ENCODE measurements at regions not wholly inside any gene's neighbourhood (a gene's known extent, or its start where the extent isn't known, plus 50 kb on each side); places are given as distances from the start of the nearest gene placed in this dataset.

GRCh38 chr9:107721705-107722245, 232.2 kb upstream of the KLF4 start:
- no peak for DNase-seq

DNA sequence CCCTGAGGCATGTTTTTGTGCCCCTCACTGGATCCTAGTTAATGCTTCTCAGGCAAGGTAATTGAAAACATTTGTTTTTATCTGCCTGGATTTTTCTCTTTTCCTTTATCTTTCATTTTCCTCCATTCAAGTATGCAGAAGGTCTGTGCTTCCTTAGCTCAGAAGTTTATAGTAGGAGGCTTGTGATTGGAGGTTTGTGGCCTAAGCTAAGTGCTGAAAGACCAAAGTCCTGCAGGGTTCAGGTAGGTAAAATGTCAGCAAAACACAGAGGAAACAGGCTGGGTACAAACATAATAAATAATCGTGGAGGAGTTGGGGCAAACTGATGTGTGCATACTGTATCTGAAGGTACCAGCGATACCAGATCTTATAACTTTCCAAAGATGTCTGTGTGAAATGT, 230.9 kb upstream of the KLF4 start:
- no peak for DNase-seq

- DNase-seq, result no peak
These were observed 228.2 kb upstream of the KLF4 start for GRCh38 chr9:107717529-107718314.

DNA sequence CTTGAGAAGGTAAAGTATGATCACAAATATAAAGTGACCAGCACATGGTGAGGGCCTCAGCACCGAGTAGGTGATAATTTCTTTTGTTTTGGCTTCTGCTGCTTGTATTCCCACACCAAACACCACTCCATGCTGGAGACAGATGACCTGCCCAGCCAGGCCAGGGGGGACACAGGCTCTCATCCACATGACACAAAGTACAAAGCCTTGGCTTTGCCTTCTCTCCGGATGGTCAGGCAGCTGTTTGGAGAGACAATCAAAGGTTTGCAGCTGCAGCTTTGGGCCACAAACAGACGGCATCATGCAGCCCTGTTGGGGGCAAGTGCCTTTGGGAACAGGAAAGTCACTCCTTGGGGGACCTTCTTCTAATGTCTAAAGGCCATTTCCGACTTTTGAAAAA, 226.2 kb upstream of the KLF4 start:
- DNase-seq, result no peak

DNA sequence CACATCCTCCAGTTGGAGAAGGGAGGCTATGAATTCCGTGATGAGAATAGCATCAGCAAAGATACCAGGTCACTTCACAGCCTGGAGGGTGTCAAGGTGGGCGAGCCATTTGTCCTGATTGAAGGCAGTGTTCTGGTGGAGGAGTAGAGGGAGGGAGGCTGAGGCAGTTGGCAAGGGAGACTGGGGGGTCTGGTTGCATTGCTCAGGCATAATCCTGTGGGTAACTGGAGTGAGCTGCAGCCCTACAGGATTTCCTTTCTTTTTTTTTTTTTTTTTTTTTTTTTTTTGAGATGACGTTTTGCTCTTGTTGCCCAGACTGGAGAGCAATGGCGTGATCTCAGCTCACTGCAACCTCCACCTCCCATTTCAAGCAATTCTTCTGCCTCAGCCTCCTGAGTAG, 223.9 kb upstream of the KLF4 start:
- no peak for DNase-seq

- no peak for DNase-seq
These were observed 222.8 kb upstream of the KLF4 start for GRCh38 chr9:107712390-107712789.

GRCh38 chr9:107711542-107711941, 222.0 kb upstream of the KLF4 start:
- peak; percentile 30 for DNase-seq

DNA sequence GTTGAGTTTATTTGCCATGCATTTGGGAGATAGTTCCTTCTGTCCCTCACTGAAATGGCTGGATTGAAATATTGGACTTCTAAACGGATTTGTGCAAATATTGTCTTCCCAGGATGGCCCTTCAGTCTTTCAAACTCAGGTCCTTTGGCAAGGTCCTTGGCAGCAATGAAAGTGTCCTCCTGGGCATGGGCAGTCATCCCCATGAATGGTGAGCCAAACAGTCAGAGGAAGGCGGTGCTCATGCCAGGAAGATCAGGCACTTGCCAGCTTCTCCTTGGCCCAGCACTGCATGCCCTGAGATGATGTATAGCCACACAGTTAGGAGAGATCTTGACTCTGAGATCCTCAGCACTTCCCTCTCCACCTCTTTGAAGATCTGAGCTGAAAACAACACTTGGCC, 221.4 kb upstream of the KLF4 start:
- DNase-seq, result no peak

GRCh38 chr9:107710546-107710945, 221.0 kb upstream of the KLF4 start:
- DNase-seq, result no peak

DNA sequence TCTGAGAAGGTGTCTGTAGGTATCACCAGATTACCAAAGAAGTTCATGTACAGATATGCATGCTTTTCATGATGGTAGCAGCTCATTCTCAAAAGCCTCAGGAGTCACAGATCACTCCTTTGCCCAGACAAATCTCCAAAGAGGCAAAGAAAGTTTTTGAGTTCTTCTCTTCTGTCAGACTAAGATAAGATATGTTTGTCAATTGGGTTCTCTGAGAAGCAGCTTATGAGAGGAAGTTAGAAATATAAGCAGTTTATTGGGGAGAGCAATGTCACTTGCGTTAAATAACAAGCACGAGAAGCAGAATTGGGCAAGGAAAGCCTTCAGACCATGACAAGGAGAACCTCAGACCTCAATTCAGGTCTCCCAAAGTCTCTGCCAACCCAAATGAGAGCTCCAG, 219.2 kb upstream of the KLF4 start:
- DNase-seq, result no peak

- no peak for DNase-seq
These were observed 218.4 kb upstream of the KLF4 start for GRCh38 chr9:107707915-107708441.

DNA sequence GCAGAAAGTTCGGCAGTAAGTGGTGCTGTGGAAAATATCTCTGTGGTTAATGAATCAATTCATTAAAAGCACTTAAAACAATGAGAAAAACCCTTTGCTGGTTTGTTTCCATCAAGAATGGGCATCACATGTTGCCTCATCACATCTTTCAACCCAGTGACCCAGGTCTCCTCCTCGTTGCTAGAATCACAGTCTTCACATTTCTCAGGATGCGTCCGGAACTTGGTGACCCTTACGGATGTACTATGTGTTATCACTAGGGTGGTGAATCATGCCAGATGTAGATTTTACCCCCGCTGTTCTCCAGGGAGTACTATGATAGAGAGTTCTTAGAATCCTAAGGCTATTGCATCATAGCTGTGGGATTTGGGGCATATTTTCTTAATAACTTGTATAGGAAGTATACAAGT, 217.9 kb upstream of the KLF4 start:
- no peak for DNase-seq

DNA sequence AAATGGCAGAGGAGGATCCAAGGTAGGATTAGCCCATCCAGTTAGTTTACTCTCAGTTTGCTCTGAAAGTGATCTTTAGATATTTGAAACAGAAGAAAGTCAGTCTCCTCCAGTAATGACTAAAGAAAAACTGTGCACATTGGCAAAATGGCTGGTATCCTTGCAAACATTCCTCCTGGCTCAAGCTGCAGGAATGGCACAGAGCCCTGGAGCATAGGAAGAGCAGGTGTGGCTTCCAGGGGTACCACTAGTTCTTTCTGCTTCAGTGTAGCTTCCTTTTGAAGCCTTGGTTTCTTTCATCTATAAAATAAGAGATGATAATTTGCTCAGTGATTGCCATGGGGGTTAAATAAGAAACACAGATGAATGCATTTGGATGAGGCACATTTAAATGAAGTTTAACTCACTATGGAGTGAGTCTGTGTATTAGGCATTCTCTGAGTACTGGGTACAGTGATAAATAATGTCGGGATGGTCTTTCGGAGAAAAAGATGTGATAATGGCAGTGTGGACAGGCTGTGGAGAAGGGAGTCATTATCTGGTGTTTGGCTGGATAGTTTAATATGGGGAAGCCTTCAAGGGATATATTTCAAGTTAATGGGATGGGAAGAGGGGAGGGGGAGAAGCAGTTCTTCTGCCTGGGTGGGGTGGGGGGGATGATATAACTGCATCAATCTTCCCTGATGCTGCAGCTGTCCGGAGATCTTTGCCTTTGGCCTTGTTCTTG, 217.3 kb upstream of the KLF4 start:
- no peak for DNase-seq

GRCh38 chr9:107705521-107705920, 216.0 kb upstream of the KLF4 start:
- no peak for DNase-seq

- DNase-seq, result no peak
These were observed 215.2 kb upstream of the KLF4 start for GRCh38 chr9:107704774-107705173.

- DNase-seq, result no peak
These were observed 214.1 kb upstream of the KLF4 start for GRCh38 chr9:107703651-107704050.

DNA sequence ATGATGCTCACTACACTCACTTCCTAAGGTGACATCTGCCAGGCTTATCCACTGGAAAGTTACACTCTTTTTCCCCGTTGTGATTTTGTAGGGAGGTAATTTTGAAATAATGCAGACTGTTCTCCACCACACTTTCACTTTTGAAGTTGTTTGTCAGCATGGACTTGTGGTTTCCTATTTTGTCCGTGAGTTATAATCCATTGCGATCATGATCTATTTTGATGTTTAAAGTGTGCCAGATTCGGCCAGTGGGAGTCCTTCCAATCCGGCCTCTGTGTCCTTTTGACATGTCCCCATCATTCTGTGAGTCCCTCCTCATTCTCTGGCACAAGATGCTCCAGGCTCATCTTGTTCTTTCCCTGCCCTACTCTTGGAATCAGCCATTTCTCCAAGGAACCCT, 211.3 kb upstream of the KLF4 start:
- no peak for DNase-seq

DNA sequence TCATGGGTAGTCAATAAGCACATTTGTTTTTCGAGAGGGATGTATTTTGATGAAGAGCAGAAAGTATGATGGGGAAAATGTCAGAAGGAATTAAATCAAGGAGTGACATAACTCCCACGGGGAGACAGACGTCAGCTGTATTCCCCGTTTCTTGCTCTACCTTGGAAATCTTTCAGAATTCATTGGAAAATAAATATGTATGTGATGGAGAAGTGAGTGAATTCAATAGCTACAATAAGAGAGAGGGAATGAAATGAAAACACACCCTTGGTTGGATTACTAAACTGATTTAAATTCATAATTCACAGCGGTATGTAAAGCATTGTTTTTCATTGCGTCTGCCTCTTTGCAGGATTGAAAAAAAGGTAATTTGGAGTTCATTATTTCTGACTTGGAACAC, 209.7 kb upstream of the KLF4 start:
- DNase-seq, result no peak

DNA sequence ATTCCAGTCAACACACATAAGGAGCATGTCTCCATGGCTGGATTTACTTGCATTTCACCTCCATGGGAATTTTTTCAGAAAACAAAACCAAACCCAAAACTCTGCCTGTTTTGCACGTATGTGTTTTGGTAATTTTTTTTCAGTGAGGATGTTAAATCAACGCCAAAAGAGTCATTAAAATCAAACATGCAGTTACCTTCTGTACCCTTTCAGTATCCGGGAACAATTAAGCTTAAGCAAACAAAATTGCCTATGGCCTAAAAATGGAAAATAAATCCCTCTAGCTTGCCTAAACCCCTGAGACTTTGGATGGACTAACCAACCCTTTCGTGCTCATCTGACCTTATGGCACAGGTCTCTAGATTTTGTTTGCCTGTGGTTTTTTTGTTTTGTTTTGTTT, 209.2 kb upstream of the KLF4 start:
- no peak for DNase-seq

DNA sequence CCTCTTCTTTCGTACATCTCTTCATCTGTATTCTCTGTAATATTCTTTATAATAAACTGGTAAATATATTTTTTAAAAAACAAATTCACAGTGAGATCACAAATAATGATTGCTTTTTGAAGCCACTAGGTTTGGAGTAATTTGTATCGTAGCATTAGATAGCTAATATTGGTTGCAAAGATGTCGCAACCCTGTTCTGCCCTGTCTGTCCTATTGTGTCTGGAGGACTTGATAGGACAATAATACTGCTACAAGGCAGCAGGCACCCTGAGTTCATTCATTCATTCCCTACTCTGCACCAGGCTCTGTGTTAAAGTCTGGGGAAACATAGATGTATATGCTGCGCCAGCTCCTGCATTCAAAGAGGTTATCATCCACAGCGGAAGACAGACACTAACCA, 206.7 kb upstream of the KLF4 start:
- DNase-seq, result no peak

DNA sequence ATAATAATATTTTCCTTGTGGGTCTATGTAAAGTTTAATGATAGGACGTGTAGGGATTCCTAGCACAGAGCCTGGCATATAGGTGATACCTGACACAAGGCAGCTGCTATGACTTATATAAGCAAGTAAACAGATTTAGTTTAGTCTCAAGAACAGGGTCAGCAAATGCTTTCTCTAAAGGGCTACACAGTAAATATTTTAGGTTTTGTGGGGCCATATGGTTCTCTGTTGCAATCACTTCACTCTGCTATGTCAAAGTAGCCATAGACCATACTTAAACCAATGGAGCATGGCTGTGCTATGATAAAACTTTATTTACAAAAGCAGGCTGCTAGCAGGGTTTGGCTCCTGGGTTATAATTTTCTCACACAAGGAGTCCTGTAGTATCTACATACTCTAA, 204.8 kb upstream of the KLF4 start:
- no peak for DNase-seq

DNA sequence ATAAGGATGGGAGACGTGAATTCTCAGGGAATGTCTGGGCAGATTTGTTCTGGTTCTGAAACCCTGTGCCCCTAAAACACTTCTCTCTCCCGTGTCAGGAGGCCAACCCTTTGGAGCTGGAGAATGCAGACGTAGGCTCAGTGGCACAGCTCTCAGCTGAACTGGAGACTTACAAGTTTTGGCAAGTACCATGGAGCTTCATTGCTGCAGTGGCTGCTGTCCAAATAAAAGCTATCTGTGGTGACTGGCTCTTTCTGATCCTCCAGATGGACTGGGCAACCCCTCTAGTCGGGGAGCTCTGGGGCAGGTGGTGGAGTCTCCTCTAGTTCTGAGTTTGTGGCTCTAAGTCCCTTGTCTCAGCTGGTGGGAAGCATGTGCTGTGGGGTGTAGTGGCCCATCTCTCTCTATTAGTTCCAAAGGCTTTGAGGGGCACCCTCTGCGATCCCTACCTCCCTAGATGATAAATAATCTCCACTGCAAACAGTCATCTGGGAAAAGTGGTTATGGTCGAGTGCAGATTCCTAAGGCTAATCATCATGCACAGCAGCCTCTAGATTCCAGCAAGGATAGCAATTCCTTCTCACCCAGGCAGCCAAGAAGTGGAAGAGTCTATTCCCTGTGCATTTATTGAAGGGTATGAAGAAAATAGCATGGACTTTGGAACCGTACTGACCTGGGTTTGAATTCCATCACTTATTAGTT, 204.2 kb upstream of the KLF4 start:
- no peak for DNase-seq

DNA sequence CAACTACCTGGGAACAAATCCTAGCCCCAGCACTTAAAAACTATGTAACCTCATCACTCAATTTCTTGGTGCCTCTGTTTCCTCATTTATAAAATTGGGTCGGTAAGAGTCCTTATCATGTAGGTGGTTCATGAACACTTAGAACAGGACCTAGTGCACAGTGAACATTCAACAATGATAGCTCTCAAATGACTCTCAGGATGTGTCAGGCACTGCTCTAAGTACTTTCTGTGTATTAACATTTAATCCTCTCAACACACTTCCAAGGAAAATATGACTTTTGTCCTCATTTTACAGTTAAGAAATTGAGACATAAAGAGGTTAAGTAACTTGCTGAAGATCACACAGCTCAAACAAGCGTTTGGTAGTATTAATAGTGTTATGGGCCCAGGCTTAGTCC, 202.1 kb upstream of the KLF4 start:
- DNase-seq, result no peak

DNA sequence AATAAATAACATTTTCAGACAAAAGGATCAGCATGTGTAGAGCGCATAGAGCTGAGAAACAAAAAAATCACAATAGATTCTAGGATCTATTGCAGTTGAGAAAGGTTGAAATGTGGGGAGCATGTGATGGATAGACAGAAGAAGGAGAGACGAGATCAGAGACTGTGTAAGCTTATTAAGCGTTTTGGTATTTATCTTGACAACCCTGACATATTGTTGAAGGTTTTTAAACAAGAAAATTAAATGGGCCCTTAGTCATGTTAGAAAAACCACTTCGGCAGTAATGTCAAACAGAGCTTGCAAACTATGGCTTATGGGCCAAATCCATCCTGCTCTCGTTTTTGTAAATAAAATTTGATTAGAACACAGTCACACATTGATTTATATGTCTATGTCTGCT, 200.5 kb upstream of the KLF4 start:
- no peak for DNase-seq
